Upper lobe of left lung (tissue), 6 donors: ENCODE measurements at regions not wholly inside any gene's neighbourhood (a gene's known extent, or its start where the extent isn't known, plus 50 kb on each side); places are given as distances from the start of the nearest gene placed in this dataset.

Source experiments
- ATAC-seq, 2 donors: fragments of 200-7000 bp; cut with Tn5 transposase; one replicate each; pipeline ENCODE4 v1.9.1; 2022; ENCODE audit warnings: mild to moderate bottlenecking in 2 of 2, moderate library complexity in 2 of 2; ENCODE audit not compliant: low FRiP score in 2 of 2
- DNase-seq, 2 donors: peaks; one replicate each; pipeline ENCODE4 v3.0.0-alpha.2; 2019 to 2020
- H3K27ac ChIP-seq, 4 donors: fragments of 200-600 bp; sonication (generic); one replicate each; pipeline ENCODE4 v1.5.1; 2016 to 2019
- H3K27me3 ChIP-seq, 4 donors: fragments of 200-600 bp; sonication (generic); one replicate each; pipeline ENCODE4 v1.5.1; 2017 to 2019
- H3K36me3 ChIP-seq, 4 donors: fragments of 200-600 bp; sonication (generic); one replicate each; pipeline ENCODE4 v1.5.1; 2016 to 2019
- H3K4me1 ChIP-seq, 4 donors: fragments of 200-600 bp; sonication (generic); one replicate each; pipeline ENCODE4 v1.5.1; 2018 to 2019
- H3K4me3 ChIP-seq, 4 donors: fragments of 200-600 bp; sonication (generic); one replicate each; pipeline ENCODE4 v1.5.1; 2017 to 2019; ENCODE audit warnings: mild to moderate bottlenecking in 2 of 4, moderate library complexity in 1 of 4
- H3K9me3 ChIP-seq, 4 donors: fragments of 200-600 bp; sonication (generic); one replicate each; pipeline ENCODE4 v1.5.1; 2018 to 2019
- EP300 ChIP-seq, 4 donors: sonication (generic); formaldehyde crosslinking; IDR thresholded peaks; one replicate each; pipeline ENCODE4 v1.5.1; 2017; ENCODE audit warnings: antibody characterized with exemption in 4 of 4, control low read depth in 2 of 4
- POLR2A ChIP-seq, 4 donors: fragments of 450-650 bp; IDR thresholded peaks; one replicate each; pipeline ENCODE4 v1.5.1; 2016 to 2017; ENCODE audit warnings: antibody characterized with exemption in 4 of 4, mild to moderate bottlenecking in 2 of 4
- POLR2AphosphoS5 ChIP-seq, 2 donors: sonication (generic); formaldehyde crosslinking; IDR thresholded peaks; one replicate each; pipeline ENCODE4 v1.5.1; 2017; ENCODE audit warnings: antibody characterized with exemption in 2 of 2
- WGBS, 2 donors: methylation state at CpG; one replicate each; pipeline ENCODE4 v1.1.5; 2017 to 2018; 5-methylcytosine and 5-hydroxymethylcytosine counted together
- TF ChIP-seq, protein P1 (sequence below), 6 experiments: fragments of 450-650 bp in 4 of 6; fragments of 200-600 bp in 2 of 6; sonication (generic) in 2 of 6; IDR thresholded peaks; one replicate each; pipeline ENCODE4 v1.5.1; 2016 to 2019; ENCODE audit warnings: antibody characterized with exemption in 6 of 6
- donor health status: DM: no; HTN: no; CAD: no; lungs with moderate emphysema.
- donor health status: DM: no; HTN: yes; CAD: no; lungs with severe emphysema.

DNA sequence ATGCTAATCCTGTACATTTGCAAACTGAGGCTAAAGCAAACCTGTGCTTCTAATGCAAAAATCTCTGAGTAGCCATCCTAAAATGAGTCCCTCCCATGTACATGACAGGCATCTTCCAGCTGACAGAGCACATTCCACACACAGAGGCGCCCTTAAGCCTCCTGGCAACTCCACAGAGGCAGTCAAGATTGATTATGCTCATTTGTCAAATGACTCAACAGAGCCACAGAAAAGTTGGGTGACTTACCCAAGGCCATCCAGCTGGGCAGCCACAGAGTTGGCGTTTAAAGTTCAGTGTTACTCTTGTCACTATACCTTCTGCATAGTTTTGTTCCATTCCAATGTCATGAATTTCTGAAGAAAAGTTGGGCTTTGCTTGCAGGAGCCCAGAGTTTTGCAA is 394.6 kb upstream of the FGF13 start:
- TF ChIP-seq POLR2AphosphoS5 (IDR thresholded peaks at IDR 0.05): no peak
- TF ChIP-seq, protein P1, sequence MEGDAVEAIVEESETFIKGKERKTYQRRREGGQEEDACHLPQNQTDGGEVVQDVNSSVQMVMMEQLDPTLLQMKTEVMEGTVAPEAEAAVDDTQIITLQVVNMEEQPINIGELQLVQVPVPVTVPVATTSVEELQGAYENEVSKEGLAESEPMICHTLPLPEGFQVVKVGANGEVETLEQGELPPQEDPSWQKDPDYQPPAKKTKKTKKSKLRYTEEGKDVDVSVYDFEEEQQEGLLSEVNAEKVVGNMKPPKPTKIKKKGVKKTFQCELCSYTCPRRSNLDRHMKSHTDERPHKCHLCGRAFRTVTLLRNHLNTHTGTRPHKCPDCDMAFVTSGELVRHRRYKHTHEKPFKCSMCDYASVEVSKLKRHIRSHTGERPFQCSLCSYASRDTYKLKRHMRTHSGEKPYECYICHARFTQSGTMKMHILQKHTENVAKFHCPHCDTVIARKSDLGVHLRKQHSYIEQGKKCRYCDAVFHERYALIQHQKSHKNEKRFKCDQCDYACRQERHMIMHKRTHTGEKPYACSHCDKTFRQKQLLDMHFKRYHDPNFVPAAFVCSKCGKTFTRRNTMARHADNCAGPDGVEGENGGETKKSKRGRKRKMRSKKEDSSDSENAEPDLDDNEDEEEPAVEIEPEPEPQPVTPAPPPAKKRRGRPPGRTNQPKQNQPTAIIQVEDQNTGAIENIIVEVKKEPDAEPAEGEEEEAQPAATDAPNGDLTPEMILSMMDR (IDR thresholded peaks at IDR 0.05): no peak
- no peak for TF ChIP-seq EP300 (IDR thresholded peaks at IDR 0.05)
- no peak for TF ChIP-seq POLR2A (IDR thresholded peaks at IDR 0.05)
- H3K36me3 ChIP-seq: no peaks in the 10 kb centered on the region
- WGBS, 2 donors: 62 to 63% methylated on average over 2 of the region's 2 CpGs
- H3K27me3 ChIP-seq: no peaks in the 10 kb centered on the region
- ATAC-seq (no peak), DNase-seq (no peak)
- no peaks in the 10 kb centered on the region for H3K9me3 ChIP-seq
- no peaks in the 10 kb centered on the region for H3K4me1 ChIP-seq
- no peak overlapping the region for H3K4me3 ChIP-seq
- no peak overlapping the region for H3K27ac ChIP-seq

DNA sequence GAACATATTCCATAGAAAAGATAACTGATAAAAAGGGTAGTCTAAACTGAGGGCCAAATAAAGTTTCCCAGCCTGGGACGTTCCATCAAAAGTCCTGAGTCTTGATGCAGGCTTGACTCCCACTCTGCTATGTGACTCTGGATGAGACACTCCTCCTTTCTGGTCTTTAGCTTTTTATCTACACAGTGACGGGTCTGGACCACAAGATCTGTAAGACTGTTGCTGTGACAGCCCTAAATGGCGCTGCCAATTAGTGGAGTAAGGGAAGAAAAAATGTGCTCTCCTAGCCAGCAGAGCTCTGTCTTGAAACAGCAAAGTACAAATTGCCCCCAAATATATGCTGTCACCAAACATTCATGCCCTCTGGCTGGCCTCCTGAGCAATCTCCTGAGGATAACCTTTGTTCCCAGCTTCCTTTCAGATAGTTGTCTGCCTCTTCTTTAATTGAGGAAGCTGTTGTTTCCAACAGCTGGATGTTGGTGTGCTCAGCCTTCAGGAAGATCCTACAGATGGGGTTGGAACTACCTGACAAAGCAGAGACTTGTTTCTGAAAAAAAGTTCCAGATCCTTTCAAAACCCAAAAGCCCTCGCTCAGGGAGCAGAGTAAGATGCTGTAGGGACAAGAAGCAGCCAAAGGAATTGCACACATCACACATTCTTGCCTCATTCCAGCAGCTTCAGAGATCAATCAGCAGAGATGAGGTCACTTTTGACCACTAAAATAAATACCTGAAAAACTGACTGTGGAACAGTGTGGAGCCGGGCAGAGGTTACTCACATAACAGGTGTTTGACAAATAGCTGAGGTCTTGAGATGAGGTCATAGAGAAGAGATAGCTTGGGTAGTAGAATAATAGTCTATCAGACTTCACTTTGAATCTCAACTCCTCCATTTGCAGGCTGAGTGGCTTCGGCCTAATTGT is 383.4 kb upstream of the FGF13 start:
- Histone ChIP-seq H3K9me3 (no peaks in the 10 kb centered on the region), H3K4me1 (no peaks in the 10 kb centered on the region), H3K4me3 (no peak overlapping the region), H3K36me3 (no peaks in the 10 kb centered on the region), H3K27me3 (no peaks in the 10 kb centered on the region), H3K27ac (no peak overlapping the region)
- no peak for ATAC-seq
- no peak for DNase-seq
- no peak for TF ChIP-seq EP300 (IDR thresholded peaks at IDR 0.05)
- TF ChIP-seq POLR2A (IDR thresholded peaks at IDR 0.05): no peak
- no peak for TF ChIP-seq POLR2AphosphoS5 (IDR thresholded peaks at IDR 0.05)
- TF ChIP-seq, protein P1 (IDR thresholded peaks at IDR 0.05): no peak
- 71 to 81% methylated on average over 4 to 6 of the region's 6 CpGs for WGBS, 2 donors

DNA sequence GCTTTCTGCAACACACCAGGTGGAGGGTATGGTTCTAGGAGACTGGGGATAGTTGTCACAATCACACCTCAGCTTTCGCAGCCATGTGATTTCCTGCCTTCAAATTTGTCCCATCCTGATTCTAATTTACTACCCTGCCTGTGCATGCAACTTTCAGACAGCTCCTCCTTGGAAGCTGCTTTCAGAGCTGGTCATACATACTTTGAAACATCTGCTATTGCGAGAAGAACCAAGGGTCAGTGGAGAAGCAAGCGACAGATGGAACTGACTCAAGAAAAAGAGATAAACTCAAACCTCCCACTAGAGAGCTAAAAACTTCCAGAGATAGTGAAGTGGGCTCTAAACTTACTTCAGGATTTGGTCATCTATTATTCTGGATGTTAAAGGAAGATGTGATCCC is 381.7 kb upstream of the FGF13 start:
- Histone ChIP-seq H3K9me3 (no peaks in the 10 kb centered on the region), H3K4me1 (no peaks in the 10 kb centered on the region), H3K27me3 (no peaks in the 10 kb centered on the region), H3K36me3 (no peaks in the 10 kb centered on the region), H3K4me3 (no peak overlapping the region), H3K27ac (no peak overlapping the region)
- TF ChIP-seq, protein P1 (IDR thresholded peaks at IDR 0.05): no peak
- TF ChIP-seq EP300 (IDR thresholded peaks at IDR 0.05) (no peak), POLR2AphosphoS5 (IDR thresholded peaks at IDR 0.05) (no peak), POLR2A (IDR thresholded peaks at IDR 0.05) (no peak)
- WGBS, 2 donors: 86 to 87% methylated on average over 3 of the region's 3 CpGs
- ATAC-seq (no peak), DNase-seq (no peak)

DNA sequence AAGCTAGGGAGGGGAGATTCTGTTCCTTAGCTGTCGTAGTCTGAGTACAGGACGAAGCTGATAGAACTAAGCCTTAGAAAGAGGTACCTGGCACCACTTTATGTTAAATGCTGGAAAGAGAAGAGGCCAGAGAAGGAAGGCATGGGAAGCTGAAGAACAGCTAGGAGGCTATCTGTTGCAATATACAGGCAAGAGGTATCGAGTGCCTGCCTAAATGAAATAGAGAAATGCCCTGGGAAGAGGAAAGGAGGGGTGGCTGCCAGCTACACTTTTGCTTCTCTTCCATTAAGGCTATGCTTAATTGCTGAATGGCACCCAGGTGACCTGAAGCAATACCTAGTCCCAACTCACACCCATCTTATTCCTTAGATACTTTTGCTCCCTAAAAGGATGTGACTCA is 380.4 kb upstream of the FGF13 start:
- H3K4me1 ChIP-seq: no peaks in the 10 kb centered on the region
- no peak overlapping the region for H3K27ac ChIP-seq
- no peaks in the 10 kb centered on the region for H3K27me3 ChIP-seq
- H3K4me3 ChIP-seq: no peak overlapping the region
- H3K36me3 ChIP-seq: no peaks in the 10 kb centered on the region
- TF ChIP-seq POLR2AphosphoS5 (IDR thresholded peaks at IDR 0.05) (no peak), POLR2A (IDR thresholded peaks at IDR 0.05) (no peak), EP300 (IDR thresholded peaks at IDR 0.05) (no peak)
- TF ChIP-seq, protein P1 (IDR thresholded peaks at IDR 0.05): no peak
- DNase-seq: no peak
- no peak for ATAC-seq
- no peaks in the 10 kb centered on the region for H3K9me3 ChIP-seq
- 44 to 63% methylated on average over 3 of the region's 3 CpGs for WGBS, 2 donors

DNA sequence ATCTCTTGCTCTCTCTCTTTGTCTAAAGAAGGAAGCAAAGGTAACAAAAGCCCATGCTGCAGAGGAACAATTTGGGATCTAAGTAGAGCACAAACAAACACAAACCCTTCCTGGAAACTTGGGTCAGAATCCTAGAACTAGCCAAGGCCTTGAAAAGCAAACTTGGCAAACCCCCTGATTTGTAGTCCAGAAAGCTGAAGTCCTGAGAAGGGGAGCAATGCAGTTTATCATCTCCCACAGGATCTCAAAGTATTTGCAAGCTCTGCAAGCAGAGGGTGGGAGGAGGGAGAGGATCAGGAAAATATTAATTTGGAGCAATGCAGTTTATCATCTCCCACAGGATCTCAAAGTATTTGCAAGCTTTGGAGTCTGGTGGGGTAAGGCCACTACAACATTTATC is 379.5 kb upstream of the FGF13 start:
- ATAC-seq: no peak
- Histone ChIP-seq H3K4me1 (no peaks in the 10 kb centered on the region), H3K4me3 (no peak overlapping the region), H3K27ac (no peak overlapping the region), H3K36me3 (no peaks in the 10 kb centered on the region), H3K27me3 (no peaks in the 10 kb centered on the region), H3K9me3 (no peaks in the 10 kb centered on the region)
- DNase-seq: no peak
- TF ChIP-seq EP300 (IDR thresholded peaks at IDR 0.05) (no peak), POLR2AphosphoS5 (IDR thresholded peaks at IDR 0.05) (no peak), POLR2A (IDR thresholded peaks at IDR 0.05) (no peak)
- TF ChIP-seq, protein P1 (IDR thresholded peaks at IDR 0.05): no peak
